ENCODE measurements at regions not wholly inside any gene's neighbourhood (a gene's known extent, or its start where the extent isn't known, plus 50 kb on each side); places are given as distances from the start of the nearest gene placed in this dataset.

GRCh38 chr13:73195091-73195490 is 136.3 kb downstream of the KLF5 start:
- Histone ChIP-seq H3K4me3 (ENCODE audit: low read depth, low read length) (no peak overlapping the region), H3K4me1 (ENCODE audit: control insufficient read depth, insufficient read depth, low read length) (no peaks in the 10 kb centered on the region), H3K36me3 (ENCODE audit: control insufficient read depth in 2 of 2, insufficient read depth in 1 of 2, low read length in 2 of 2) (no peaks in the 10 kb centered on the region), H3K9me3 (ENCODE audit: control insufficient read depth, insufficient read depth, low read depth, low read length) (no peaks in the 10 kb centered on the region), H3K27ac (ENCODE audit: extremely low read depth, low read depth, low read length) (no peak overlapping the region)
- POLR2A ChIA-PET = no interaction called here
- CTCF ChIA-PET = no interaction called here
- no peak for TF ChIP-seq ZNF510 (tag by site-specific recombination; IDR thresholded peaks at IDR 0.05; ENCODE audit: insufficient replicate concordance)
- no peak for TF ChIP-seq ZNF140 (tag by site-specific recombination; IDR thresholded peaks at IDR 0.05)
- TF ChIP-seq ZNF530 (tag by site-specific recombination; IDR thresholded peaks at IDR 0.05; ENCODE audit: low read depth) = no peak
- no peak for TF ChIP-seq YY1 (tag by site-specific recombination; IDR thresholded peaks at IDR 0.05)
- no peak for TF ChIP-seq ZNF747 (tag by site-specific recombination; IDR thresholded peaks at IDR 0.05)

DNA sequence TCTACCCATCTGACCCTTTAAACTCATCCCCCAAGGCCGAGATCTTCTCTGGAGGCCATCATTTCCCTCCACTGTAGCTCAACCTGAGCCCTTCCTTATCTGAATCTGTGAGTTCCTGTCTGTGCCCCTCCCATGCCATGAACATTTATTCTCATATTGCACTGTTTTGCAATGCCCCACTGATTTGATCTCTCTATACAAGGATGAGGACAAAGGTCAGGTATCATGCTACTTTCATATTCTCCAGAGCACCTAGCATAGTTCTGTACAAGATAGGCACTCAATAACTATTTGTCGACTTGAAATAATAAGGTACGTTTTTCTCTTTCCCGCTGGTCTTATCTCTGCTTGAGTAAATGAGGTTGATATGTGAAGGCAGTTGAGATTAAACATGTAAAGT is 135.5 kb downstream of the KLF5 start:
- ChIA-PET CTCF (no interaction called here), POLR2A (no interaction called here)
- TF ChIP-seq KLF1 (tag by site-specific recombination; IDR thresholded peaks at IDR 0.05) (no peak), ZNF311 (tag by site-specific recombination; IDR thresholded peaks at IDR 0.05; ENCODE audit: borderline replicate concordance) (no peak), ZNF175 (tag by site-specific recombination; IDR thresholded peaks at IDR 0.05) (no peak), ZNF394 (tag by site-specific recombination; IDR thresholded peaks at IDR 0.05; ENCODE audit: borderline replicate concordance) (no peak), FEZF1 (tag by site-specific recombination; IDR thresholded peaks at IDR 0.05) (no peak), ZBTB10 (tag by site-specific recombination; IDR thresholded peaks at IDR 0.05) (no peak), ZNF146 (tag by site-specific recombination; IDR thresholded peaks at IDR 0.05) (no peak), ZNF324 (tag by site-specific recombination; IDR thresholded peaks at IDR 0.05) (no peak)
- TF ChIP-seq, protein P1, sequence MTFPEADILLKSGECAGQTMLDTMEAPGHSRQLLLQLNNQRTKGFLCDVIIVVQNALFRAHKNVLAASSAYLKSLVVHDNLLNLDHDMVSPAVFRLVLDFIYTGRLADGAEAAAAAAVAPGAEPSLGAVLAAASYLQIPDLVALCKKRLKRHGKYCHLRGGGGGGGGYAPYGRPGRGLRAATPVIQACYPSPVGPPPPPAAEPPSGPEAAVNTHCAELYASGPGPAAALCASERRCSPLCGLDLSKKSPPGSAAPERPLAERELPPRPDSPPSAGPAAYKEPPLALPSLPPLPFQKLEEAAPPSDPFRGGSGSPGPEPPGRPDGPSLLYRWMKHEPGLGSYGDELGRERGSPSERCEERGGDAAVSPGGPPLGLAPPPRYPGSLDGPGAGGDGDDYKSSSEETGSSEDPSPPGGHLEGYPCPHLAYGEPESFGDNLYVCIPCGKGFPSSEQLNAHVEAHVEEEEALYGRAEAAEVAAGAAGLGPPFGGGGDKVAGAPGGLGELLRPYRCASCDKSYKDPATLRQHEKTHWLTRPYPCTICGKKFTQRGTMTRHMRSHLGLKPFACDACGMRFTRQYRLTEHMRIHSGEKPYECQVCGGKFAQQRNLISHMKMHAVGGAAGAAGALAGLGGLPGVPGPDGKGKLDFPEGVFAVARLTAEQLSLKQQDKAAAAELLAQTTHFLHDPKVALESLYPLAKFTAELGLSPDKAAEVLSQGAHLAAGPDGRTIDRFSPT (tag by site-specific recombination; IDR thresholded peaks at IDR 0.05) = no peak
- H3K9me3 ChIP-seq (ENCODE audit: control insufficient read depth, insufficient read depth, low read depth, low read length) = no peaks in the 10 kb centered on the region
- no peak overlapping the region for H3K27ac ChIP-seq (ENCODE audit: extremely low read depth, low read depth, low read length)
- H3K4me3 ChIP-seq (ENCODE audit: low read depth, low read length) = no peak overlapping the region
- no peaks in the 10 kb centered on the region for H3K36me3 ChIP-seq (ENCODE audit: control insufficient read depth in 2 of 2, insufficient read depth in 1 of 2, low read length in 2 of 2)
- no peaks in the 10 kb centered on the region for H3K4me1 ChIP-seq (ENCODE audit: control insufficient read depth, insufficient read depth, low read length)

- Histone ChIP-seq H3K36me3 (ENCODE audit: control insufficient read depth in 2 of 2, insufficient read depth in 1 of 2, low read length in 2 of 2) (no peaks in the 10 kb centered on the region), H3K4me1 (ENCODE audit: control insufficient read depth, insufficient read depth, low read length) (no peaks in the 10 kb centered on the region), H3K4me3 (ENCODE audit: low read depth, low read length) (no peak overlapping the region), H3K27ac (ENCODE audit: extremely low read depth, low read depth, low read length) (no peak overlapping the region), H3K9me3 (ENCODE audit: control insufficient read depth, insufficient read depth, low read depth, low read length) (no peaks in the 10 kb centered on the region)
- POLR2A ChIA-PET = no interaction called here
- CTCF ChIA-PET = no interaction called here
- TF ChIP-seq, protein P1 (tag by site-specific recombination; IDR thresholded peaks at IDR 0.05) = no peak
- TF ChIP-seq ZBTB10 (tag by site-specific recombination; IDR thresholded peaks at IDR 0.05) (no peak), ZBTB7A (tag by site-specific recombination; IDR thresholded peaks at IDR 0.05; ENCODE audit: low read depth) (no peak), BCL6B (tag by site-specific recombination; IDR thresholded peaks at IDR 0.05) (no peak)
- TF ChIP-seq, protein P2, sequence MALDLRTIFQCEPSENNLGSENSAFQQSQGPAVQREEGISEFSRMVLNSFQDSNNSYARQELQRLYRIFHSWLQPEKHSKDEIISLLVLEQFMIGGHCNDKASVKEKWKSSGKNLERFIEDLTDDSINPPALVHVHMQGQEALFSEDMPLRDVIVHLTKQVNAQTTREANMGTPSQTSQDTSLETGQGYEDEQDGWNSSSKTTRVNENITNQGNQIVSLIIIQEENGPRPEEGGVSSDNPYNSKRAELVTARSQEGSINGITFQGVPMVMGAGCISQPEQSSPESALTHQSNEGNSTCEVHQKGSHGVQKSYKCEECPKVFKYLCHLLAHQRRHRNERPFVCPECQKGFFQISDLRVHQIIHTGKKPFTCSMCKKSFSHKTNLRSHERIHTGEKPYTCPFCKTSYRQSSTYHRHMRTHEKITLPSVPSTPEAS (tag by site-specific recombination; IDR thresholded peaks at IDR 0.05) = no peak
Measured at GRCh38 chr13:73193554-73193953, 134.7 kb downstream of the KLF5 start.

Data from HEK293 (cell line).